ENCODE measurements at regions not wholly inside any gene's neighbourhood (a gene's known extent, or its start where the extent isn't known, plus 50 kb on each side); places are given as distances from the start of the nearest gene placed in this dataset.

DNA sequence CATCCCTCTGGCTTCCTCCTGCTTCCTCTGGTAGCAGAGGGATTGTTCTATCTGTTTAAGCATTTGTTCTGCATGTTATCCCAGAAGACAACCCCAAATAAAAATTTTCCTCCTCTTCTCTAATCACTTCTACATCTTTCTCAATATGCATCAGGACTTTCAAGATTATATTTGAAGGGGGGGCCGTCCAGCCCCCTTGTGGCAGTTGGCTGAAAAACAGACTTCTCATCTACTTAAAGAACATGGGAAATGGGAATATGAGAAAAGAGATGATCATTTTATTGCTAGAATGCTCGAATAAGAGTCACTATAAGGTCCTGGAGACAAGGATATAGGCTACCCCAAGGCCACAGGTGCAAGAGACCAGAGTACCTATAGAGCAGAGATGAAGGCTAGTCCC, 466.0 kb downstream of the REEP3 start:
- Histone ChIP-seq H3K9me3 (peaks cover 5% of the 10 kb centered on the region), H3K4me1 (ENCODE audit: low read depth) (no peaks in the 10 kb centered on the region), H3K4me3 (no peak overlapping the region), H3K36me3 (ENCODE audit: low read depth) (no peaks in the 10 kb centered on the region)
- TF ChIP-seq, protein P1, sequence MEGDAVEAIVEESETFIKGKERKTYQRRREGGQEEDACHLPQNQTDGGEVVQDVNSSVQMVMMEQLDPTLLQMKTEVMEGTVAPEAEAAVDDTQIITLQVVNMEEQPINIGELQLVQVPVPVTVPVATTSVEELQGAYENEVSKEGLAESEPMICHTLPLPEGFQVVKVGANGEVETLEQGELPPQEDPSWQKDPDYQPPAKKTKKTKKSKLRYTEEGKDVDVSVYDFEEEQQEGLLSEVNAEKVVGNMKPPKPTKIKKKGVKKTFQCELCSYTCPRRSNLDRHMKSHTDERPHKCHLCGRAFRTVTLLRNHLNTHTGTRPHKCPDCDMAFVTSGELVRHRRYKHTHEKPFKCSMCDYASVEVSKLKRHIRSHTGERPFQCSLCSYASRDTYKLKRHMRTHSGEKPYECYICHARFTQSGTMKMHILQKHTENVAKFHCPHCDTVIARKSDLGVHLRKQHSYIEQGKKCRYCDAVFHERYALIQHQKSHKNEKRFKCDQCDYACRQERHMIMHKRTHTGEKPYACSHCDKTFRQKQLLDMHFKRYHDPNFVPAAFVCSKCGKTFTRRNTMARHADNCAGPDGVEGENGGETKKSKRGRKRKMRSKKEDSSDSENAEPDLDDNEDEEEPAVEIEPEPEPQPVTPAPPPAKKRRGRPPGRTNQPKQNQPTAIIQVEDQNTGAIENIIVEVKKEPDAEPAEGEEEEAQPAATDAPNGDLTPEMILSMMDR (IDR thresholded peaks at IDR 0.05), result no peak
- DNase-seq, result no peak
- ATAC-seq, result no peak
- intact Hi-C loops (cut with DNase I, micrococcal nuclease), result no loop called here

DNA sequence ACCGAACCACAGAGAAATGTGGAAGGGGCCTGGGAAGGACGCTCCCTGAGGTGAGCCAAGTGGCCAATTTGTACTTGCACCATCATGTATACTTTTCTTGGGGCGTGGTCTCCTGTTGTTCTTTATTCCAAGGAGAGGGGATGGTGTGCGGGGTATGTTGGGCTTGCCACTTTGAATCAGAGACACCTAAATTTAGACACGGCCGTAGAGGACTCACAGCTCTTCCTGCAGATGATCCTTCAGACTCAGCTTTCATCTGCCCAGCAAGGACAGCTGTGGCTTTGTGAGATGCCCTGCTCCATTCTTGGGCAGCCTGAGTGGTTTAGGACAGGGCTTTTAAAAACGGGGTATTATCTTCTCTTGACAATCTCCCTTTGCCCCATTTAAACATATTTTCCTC, 473.2 kb downstream of the REEP3 start:
- Histone ChIP-seq H3K9me3 (peaks cover 14% of the 10 kb centered on the region), H3K4me1 (ENCODE audit: low read depth) (no peaks in the 10 kb centered on the region), H3K36me3 (ENCODE audit: low read depth) (no peaks in the 10 kb centered on the region), H3K4me3 (no peak overlapping the region)
- intact Hi-C loops (cut with DNase I, micrococcal nuclease), result no loop called here
- ATAC-seq, result no peak
- no peak for DNase-seq
- TF ChIP-seq, protein P1 (IDR thresholded peaks at IDR 0.05), result no peak

DNA sequence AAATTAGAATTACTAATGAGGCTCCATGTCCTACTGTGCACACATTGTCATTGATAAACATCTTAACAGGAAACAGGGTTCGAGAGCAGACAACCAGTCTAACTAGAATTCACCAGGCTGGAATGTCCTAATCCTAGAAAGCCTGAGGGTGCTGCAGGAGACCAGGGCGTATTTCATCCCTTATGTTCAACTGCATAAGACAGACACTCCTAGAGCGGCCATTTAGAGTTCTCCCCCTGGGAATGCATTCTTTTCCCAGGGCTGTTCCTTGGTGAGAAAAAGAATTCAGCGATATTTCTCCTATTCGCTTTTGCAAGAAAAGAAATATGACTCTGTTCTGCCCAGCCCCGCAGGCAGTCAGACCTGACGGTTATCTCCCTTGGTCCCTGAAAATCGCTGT, 486.0 kb downstream of the REEP3 start:
- H3K4me3 ChIP-seq, result no peak overlapping the region
- intact Hi-C loops (cut with DNase I, micrococcal nuclease), result no loop called here

DNA sequence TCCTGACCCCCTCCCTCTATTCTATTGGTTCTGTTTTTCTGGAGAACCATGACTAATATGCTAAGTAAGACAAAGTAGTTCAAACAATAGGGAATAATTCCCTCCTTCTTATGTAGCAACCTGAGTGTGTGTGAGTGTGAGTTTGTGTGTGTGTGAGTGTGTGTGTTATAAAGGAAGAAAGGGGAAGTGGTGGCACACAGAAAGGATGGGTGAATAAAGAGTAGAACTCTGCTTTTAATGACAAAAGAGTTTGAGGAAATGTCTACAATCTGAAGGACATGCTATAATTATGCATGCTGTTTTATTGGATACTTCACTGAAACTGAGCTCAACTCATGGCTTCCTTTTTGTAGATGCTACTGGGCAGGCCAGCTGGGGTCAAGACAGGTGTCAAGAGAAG, 489.5 kb downstream of the REEP3 start:
- intact Hi-C loops (cut with DNase I, micrococcal nuclease), result no loop called here
- ATAC-seq (no peak), DNase-seq (no peak)
- Histone ChIP-seq H3K9me3 (peaks cover 4% of the 10 kb centered on the region), H3K4me3 (no peak overlapping the region), H3K4me1 (ENCODE audit: low read depth) (no peaks in the 10 kb centered on the region), H3K36me3 (ENCODE audit: low read depth) (no peaks in the 10 kb centered on the region)
- TF ChIP-seq, protein P1 (IDR thresholded peaks at IDR 0.05), result no peak

More for the DNA sequence above, 486.0 kb downstream of the REEP3 start:
- ATAC-seq (no peak), DNase-seq (no peak)
- Histone ChIP-seq H3K9me3 (peaks cover 4% of the 10 kb centered on the region), H3K36me3 (ENCODE audit: low read depth) (no peaks in the 10 kb centered on the region), H3K4me1 (ENCODE audit: low read depth) (no peaks in the 10 kb centered on the region)
- TF ChIP-seq, protein P1 (IDR thresholded peaks at IDR 0.05), result no peak

DNA sequence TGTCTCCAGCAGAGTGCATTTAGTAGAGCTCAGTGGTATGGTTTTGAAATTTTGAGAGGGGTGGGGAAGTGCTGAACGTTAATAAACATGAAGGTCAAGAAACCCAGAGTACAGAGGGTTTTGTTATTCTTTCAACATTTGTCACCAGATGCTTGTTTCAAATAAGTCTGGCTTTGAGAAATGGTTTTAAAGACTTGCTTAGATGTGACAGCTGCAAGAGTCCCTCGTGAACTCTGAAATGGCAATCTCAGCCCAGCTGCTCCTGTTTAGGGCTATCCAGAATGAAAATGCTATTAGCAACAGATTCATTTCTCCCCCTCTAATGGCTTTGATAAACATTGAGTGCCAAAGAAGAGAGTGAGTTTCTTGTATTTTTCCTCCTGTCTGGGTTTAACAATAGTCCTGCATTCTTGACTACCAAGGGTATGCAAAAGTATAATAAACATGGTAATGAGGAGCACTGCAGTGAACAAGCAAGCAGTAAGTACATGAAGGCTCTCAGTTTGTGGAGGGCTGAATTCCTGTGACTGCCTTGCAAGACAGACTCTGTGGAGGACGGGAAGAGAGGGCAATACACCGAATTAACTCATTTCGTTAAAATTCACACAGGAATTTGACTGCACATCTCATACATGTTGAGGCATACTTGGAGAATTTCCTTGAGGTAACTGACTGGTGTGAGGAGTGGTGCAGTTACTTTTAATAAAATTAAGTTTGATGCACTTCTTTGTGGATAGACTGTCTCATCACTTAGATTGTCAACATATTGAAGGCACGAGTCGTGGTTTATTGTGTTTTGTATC, 490.9 kb downstream of the REEP3 start:
- ATAC-seq (no peak), DNase-seq (no peak)
- intact Hi-C loops (cut with DNase I, micrococcal nuclease), result no loop called here

More for the DNA sequence above, 490.9 kb downstream of the REEP3 start:
- Histone ChIP-seq H3K9me3 (peaks cover 3% of the 10 kb centered on the region), H3K4me1 (ENCODE audit: low read depth) (no peaks in the 10 kb centered on the region), H3K4me3 (no peak overlapping the region), H3K36me3 (ENCODE audit: low read depth) (no peaks in the 10 kb centered on the region)
- TF ChIP-seq, protein P1 (IDR thresholded peaks at IDR 0.05), result no peak
